ENCODE measurements at regions not wholly inside any gene's neighbourhood (a gene's known extent, or its start where the extent isn't known, plus 50 kb on each side); places are given as distances from the start of the nearest gene placed in this dataset.
"Not testable (repeated sequence)": the region's sequence is repeated elsewhere in the genome, so short reads cannot be mapped to it uniquely, and the experiment has no call there.

DNA sequence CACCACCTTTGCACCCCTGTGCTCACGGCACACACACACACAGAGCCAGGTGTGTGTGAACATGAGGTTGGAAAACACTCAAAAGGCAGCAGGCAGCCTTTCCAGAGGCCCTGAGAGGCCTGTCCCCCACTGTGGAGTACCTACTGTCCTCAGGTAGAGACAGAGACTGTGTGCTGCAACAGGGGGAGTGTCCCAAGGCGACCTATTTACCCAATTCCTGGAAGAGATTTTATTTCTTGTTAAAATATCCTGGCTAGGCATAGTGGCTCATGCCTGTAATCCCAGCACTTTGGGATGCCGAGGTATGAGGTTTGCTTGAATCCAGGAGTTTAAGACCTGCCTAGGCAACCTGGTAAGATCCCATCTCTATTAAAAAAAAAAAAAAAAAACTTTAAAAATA lies 108.5 kb downstream of the COPRS start:
- DNase-seq = no peak

DNA sequence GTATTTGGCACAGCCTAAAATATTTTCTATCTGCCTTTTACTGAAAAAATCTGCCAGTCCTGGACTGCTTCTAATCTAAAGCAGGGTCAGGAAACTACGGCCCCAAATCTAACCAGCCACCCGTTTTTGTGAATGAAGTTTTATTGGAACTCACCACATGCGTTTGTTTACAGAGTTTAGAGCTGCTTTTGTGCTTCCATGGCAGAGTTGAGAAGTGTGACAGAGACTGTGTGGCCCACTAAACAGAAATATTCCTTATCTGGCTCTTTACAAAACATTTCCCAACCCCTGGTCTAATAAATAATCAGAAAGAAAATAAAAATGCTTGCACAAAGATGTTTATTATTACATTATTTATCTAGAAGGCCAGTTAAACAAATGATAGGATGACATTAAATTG lies 110.2 kb downstream of the COPRS start:
- DNase-seq = no peak

DNA sequence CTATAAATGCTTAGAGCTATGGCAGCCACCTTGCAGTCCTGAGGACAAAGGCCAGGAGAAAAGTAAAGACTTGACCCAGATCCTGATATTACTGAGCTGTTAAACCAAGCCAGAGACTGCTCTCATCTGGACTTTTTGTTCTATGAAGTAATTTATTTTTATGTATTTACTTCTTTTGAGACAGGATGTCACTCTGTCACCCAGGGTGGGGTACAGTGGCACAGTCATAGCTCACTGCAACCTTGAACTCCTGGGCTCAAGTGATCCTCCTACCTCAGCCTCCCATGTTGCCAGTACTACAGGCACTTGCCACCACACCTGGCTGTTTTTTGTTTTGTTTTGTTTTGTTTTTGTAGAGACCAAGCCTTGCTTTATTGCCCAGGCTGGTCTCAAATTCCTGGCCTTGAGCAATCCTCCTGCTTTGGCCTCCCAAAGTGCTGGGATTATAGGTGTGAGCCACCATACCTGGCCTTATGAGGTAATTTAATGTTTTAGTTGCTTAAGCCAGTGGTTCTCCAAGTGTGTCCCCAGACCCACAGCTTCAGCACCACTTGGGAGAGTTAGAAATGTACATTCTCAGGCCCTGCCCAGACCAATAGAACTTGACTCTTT lies 112.1 kb downstream of the COPRS start:
- no peak for DNase-seq

DNA sequence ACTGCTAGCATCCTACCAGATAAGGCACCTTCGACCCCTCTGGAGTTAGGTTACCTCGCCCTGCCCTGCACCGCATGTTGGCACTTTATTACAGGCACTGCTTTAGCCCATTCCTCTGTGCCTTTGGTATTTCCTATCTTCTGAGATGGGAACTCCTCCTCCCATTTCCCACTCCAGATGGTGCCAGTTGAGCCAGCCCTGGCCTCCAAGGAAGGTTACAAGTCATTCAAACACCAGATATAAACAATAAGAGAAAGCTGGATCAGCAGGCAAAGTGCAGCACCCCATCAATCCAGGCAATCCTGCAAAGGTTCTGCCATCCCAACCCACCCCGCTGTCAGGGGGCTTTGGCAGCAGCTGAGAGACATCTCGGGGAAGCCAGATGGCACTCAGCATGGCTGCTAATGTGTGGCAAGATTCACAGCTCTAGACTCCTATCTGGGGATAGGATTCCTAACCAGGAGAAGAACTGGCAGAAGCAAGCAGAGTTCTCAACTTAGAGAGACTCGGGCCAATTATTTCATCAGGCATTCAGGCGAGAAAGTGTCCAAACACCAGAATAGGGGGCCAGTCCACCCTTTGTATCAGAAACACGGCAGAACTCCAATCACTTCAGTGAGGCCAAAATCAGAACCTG lies 113.0 kb downstream of the COPRS start:
- DNase-seq = peak in 2 of 58 donors; percentile 4 to 6

DNA sequence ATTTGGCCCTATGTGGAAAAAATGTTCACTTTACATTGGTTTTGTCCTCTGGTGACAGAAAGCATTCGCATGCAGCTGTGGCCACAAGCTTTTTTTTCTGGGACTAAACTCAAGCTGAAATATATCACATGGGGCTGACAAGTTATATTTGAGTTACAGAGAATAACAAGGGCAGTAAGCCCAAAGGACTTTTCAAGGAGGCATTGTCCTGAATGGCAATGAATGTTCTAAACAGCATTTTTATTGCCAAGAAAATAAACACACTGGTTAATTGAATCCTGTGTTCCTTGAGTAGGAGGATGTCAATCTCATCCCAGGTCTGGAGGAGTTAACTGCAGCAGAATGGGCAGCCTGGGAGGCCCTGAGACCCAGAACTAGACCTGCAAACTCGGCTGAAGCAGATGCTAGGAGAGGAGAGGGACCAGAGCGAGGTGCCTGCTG lies 114.5 kb downstream of the COPRS start:
- DNase-seq = peak in 2 of 58 donors; percentile 12 to 17

DNA sequence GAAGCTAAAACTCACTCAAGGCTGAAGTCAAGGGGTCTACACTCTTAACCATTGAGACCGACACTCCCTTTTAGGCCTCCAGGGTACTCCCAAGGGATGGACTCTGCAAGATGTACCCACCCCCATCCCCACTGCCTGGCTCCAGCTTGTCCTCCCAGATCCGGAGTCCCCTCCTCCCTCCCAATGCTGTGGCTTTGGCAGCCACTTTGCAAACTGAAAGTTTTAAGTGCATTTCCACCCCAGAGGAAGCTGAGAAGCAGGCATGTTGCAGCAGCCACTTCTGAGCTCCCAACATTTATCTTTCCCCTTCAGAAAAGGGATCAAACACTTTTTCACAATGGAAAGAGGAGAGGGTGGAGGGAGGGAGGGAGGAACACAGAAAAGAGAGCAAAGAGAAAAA lies 115.2 kb downstream of the COPRS start:
- DNase-seq = no peak

DNA sequence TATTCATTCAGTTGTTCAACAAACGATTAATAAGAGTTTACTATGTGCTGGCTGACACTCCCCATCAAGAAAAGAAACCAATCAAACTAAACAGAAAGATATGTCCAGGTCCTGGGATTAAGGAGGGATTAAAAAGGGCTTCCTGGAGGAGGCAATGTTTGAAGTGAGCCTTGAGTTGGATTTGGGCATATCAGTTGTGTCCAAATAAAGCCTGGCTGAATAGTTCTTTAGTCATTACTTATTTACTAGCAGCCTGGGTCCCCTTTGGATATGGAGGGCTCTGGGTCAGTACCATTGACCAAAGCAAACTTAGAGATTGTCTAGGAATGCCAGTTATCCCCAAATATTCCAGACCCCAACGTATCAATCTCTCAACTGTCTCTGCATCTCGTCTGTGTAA lies 117.7 kb downstream of the COPRS start:
- no peak for DNase-seq

DNA sequence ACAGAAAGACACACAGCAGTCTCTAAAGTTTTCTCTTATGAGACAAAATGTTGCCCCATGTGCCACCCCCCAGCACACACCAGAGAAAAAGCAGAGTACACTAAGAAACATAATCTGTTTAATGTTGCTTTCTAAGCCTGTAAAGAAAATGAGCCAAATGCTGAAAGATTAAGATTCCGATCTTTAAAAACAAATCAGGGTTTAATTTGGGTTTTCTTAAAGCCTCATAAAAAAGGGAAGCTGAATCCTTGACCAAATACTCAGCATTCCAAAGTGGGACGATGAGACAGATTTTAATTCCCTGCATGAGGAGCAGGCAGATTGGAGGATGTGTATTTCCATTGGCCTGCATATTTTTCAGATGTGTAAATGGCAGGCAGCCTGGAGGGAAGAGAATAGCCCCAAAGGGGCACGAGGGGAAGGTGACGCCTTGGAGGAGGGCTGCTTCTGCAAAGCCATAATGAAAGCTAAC lies 118.4 kb downstream of the COPRS start:
- DNase-seq = no peak

DNA sequence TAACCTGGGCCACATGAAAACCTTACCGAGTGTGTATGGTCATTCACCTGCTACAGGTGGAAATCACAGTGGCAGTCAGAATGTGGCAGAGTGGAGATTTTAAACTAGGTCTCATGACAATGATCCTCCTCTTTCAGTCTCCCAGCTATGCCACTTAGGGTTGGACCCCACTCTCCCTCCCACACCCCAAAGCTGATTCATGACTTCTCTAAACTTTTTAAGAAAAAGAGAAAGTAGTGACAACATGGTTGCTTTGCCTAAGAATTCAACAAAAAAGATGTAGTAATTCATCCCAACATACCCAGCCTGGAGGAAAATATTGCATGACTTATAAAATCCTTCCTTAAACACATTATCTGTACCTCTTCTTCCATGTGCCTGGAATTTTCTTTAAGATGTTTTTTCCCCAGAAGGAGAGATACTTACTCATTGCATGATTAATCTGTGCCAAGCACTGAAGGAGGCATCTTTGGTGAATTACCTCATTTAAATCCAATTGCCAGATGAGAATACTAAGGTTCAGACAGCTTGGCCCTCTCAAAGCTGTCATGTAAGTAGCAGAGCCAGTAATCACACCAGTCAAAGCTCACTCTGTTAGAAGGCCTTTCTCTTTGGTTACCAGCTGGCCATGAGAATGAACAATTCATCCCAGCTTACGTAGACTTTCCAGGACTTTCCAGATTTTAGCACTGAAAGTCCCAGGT lies 119.9 kb downstream of the COPRS start:
- DNase-seq = peak in 1 of 58 donors; percentile 12

DNA sequence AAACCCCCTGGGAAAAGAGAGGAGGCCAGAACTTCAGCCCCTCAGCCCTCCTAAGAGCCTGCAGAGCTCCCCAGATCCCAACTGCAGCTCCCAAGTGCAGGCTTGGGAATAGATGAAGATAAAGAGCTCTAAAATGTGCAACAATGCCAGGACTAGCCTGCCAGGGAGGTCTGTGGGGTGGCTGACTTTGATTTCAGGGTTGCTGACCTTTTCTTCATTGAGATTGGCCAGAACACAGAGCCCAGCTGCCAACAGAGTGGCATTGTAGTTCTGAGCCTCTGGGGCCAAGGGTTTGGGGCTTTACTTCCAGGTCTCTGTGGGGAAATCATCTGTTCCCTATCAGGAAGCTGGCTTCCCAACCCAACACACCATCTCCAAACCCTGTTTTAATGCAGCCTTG lies 120.6 kb downstream of the COPRS start:
- DNase-seq = no peak

DNA sequence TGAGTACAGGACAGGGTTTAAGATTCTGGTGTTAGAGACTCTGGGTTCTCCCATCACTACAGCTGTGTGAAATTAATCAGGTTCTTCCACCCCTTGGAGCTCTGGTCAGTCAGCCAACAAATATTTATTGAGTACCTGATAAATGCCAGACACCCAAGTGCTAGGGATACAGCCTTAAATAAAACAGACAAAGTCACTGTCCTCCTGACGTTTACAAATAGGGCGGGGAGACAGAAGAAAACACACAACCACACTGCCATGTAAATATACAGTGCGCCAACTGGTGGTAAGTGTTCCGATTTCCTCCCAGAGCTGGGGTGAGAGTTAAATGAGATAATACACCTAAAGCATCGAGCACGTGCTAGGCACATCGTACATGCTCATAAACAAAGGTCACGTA lies 121.0 kb downstream of the COPRS start:
- DNase-seq = no peak

DNA sequence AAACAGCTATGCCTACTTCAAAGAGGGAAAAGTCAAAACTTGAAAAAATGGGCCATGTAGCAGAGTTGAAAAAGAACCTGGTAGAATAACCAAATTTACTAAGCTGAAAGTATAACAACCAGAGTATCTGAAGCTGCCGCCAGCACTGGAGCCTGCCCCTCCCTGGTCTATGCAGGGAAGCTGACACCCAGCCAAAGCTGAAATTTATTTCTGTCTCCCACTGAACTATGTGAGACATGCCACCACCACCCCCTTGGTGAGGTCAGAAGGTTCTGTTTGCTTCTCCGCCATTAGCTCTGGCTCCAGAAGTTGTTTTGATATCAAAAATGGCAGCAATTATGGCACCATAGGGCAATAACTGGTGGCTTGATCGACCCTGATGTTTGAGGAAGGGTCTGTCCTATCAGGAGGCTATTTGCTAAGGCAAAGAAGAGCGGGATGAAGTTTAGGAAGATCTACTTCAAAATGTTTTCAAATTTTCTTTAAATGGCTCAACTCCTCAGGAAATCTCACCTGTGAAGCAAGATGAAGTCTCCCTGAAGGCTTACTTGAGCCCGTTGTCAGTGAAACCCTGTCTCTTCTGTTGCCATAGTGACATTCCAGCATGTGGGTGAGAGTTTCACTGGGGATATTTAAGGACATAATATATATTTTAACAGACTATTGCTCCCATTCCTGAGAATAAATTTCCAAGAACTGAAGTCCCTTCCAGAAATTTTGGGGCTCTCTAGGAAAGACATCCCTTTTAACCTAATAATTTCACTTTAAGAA lies 122.0 kb downstream of the COPRS start:
- DNase-seq = no peak

DNA sequence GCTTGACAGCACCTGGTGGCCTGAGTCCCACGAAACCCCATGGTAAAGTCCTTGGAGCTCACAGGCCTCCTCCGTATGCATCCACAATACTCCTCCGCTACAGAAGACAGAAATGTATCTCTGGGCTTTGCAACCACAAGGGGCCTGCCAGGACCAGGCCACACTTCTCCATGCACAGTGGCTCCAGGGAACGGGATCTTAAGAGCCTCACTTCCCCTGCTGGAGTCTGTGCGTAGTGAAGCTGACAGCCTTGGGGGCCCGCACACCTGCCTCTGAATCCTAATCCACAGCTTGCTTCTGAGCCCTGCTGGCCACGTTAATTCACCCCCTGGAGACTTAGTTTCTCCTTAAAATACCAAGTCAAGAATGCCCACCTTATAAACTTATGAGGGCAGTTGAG lies 125.7 kb downstream of the COPRS start:
- DNase-seq = no peak

DNA sequence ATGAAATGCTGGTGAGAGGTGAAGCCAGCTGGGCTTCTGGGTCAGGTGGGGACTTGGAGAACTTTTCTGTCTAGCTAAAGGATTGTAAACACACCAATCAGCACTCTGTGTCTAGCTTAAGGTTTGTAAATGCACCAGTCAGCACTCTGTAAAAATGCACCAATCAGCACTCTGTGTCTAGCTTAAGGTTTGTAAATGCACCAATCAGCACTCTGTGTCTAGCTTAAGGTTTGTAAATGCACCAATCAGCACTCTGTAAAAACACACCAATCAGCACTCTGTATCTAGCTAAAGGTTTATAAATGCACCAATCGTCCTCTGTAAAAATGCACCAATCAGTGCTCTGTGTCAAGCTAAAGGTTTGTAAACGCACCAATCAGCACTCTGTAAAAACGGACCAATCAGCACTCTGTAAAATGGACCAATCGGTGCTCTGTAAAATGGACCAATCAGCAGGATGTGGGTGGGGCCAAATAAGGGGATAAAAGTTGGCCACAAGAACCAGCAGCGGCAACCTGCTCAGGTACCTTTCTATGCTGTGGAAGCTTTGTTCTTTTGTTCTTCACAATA lies 127.4 kb downstream of the COPRS start:
- not testable (repeated sequence) for DNase-seq

DNA sequence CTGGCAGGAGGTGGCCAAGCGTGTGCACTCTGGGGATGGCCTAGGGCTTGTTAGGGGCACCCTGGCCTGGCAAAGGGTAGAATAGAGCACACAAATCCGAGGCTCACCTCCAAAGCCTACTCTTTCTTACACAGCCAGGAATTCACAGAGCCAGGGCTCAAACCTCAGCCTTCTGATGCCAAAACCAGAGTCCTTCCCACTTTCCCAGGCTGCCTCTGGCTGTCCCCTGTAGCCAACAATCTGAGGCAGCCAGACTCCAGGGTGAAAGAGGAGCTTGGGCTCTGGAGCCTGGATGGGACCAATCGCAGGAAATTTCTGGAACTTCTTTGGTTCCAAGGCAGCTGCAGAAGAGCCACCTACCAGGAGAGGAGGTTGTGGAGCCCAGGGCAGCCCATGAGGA lies 127.9 kb downstream of the COPRS start:
- DNase-seq = no peak

DNA sequence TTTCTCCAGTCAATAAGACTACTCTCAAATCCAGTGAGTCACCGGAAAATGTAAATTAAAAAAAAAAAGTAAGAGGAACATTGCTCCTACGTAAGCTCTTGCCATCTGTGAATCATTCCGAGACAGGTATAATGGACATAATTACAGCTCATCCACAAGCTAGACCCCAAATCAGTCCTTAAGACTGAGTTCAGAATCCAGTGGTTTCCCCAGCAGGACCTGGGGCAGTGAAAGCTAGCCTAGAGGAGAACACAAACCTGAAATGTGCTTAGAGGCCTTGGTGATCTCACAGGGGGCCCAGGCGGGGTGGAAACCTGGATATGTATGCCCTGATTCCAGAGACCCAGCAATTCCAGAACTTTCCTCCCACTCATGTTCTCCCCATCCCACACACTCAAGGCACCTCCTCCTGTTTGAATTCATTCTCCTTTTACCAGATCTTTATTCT lies 132.0 kb downstream of the COPRS start:
- no peak for DNase-seq

DNA sequence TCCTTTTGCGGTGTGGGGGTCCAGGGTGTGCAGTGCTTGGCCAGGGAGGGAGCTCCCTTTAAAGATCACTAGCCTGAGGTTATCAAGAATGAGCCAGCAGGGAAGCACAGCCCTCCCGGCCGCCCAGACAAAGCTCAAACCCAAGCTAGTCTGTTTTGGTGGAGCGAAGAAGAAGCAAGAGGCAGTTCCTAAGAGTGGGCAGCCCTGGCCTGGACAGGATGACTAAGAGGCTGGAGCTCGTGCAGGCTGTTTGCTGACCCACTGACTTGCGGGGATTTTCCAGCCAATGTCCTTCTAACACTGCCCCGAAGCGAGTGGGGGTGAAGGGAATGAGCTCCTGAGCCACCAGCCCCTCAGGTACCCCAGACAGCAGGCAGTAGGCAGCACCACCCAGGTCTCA lies 134.4 kb downstream of the COPRS start:
- DNase-seq = no peak

DNA sequence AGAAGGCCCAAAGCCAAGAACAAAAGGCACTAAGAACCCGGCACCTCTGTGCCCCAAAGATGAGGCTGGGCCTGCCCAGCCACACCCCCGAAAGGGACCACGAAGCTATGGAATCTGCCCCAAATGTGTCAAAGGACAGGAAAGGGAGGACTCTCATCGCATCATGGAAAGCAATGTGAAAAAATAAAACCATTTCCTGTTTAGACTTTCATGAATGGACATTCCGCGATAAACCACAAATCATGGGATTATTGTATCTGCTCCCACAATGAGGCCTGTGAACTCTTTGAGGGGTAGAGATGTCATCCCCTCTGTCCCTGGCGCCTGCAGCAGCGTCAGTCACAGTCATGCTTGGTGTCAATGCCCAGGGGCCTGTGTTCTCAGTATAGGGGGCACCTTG lies 135.0 kb downstream of the COPRS start:
- no peak for DNase-seq

DNA sequence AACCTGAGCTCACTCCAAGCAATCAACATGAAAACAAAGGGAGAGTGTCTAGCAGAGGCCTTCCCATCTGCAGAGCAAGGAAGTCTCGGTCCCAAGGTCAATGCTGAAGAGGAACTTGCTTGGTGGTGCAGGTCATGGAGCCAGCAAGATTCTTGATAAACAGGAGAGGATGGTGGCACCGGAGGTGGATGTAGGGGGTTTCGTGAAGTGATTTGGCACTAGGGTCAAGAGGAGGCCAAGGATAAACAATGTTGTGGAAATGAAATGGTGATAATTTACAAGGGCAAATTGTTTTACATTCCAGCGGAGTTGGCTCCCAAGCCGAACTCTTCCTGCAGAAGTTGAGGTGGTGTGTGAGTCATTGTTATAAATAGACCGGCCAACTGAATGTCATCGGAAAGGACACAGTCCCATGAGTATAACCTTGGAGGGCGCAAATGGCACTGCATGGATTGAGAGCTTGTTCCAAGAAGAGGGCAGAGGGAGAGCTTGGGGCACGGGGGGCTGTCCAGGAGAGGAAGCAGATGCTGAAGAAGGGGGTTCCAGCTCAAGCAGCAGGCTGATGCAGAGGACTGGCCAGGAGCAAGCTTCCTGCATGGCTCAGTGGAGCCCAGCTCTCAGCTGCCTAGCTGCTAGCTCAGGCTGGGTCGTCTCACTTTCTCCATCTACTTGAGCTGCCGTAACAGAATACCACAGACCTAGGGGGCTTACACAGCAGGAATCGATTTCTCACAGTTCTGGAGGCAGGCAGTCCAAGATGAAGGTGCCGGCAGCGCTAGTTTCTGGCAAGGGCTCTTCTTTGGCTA lies 136.6 kb downstream of the COPRS start:
- DNase-seq = no peak

DNA sequence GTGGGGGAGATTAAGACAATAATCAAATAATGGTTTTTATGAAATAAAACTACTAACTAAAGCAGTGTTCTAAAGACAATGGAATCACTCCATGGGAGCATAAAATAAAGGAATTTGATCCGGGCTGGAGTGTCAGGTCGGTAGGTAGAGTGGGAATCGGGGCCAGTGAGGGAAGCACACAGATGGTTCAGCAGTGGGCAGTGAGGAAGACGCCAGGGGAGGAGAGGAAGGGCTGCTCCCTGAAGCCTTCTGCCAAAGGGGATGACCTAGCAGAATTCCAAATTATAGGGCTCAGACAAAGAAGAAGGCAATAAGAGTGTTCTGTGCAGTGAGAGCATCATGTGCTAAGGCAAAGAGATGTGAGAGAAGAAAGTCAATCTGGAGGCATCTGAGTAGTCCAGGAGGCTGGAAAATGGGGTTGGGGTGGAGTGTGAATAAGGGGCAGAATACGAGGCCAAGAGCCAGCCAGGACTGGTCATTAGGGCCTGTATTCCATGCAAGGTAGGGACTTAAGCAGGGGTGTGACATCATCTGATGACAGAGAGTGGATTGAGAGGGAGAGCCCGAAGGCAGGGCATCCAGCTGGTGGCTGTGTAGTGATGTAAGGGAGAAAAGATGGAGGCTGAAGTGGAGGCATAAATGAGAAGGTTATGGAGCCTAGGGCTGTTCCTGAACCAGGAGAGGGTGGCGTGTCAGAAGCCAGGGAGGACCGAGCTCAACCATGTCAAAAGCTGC lies 137.6 kb downstream of the COPRS start:
- no peak for DNase-seq

All from anterior cingulate cortex (tissue), 58 donors.